H1 (cell line): ENCODE measurements at regions not wholly inside any gene's neighbourhood (a gene's known extent, or its start where the extent isn't known, plus 50 kb on each side); places are given as distances from the start of the nearest gene placed in this dataset.

Experiments
- CTCF ChIA-PET: fragments of 300-600 bp; sonication (Branson Sonifier 250); formaldehyde crosslinking; loops from one replicate; lab custom pipeline; 2021; ENCODE audit not compliant: partially characterized antibody; lab: Charles Lee
- POLR2A ChIA-PET: fragments of 300-600 bp; sonication (Branson Sonifier 250); formaldehyde crosslinking; loops from one replicate; lab custom pipeline; 2021; ENCODE audit warnings: inconsistent platforms; ENCODE audit not compliant: partially characterized antibody; lab: Charles Lee
- DNase-seq, 2 experiments: peaks; one replicate each; pipeline versions ENCODE4 v3.0.0 to v3.0.0-alpha.2; 2010 to 2022; ENCODE audit warnings: low spot score in 2 of 2, low read depth in 1 of 2, mixed read lengths in 1 of 2
- FAIRE-seq: peaks from 2 replicates; lab custom pipeline; 2011; peaks lifted over from hg19 to GRCh38; lab: Jason Lieb, UNC
- H2AFZ ChIP-seq: 2 replicates; pipeline ENCODE4 v1.8.1; 2012; ENCODE audit warnings: low read length, inconsistent platforms
- H2AK5ac ChIP-seq: 2 replicates; pipeline ENCODE4 v1.6.1; 2013; ENCODE audit warnings: low read depth, low read length
- H2BK120ac ChIP-seq: replicated peaks from 2 replicates; pipeline ENCODE3; 2013; ENCODE audit warnings: low read depth, low read length, inconsistent platforms
- H2BK12ac ChIP-seq: 2 replicates; pipeline ENCODE4 v1.6.1; 2013; ENCODE audit warnings: low read depth, low read length
- H2BK15ac ChIP-seq: 2 replicates; pipeline ENCODE4 v1.6.1; 2013; ENCODE audit warnings: low read length
- H2BK20ac ChIP-seq: 2 replicates; pipeline ENCODE4 v1.6.1; 2013; ENCODE audit warnings: low read length
- H2BK5ac ChIP-seq: 2 replicates; pipeline ENCODE4 v1.6.1; 2013; ENCODE audit warnings: low read depth, low read length
- H3K14ac ChIP-seq: 2 replicates; pipeline ENCODE4 v1.6.1; 2013; ENCODE audit warnings: inconsistent platforms; ENCODE audit not compliant: insufficient read length
- H3K18ac ChIP-seq: 2 replicates; pipeline ENCODE4 v1.6.1; 2013; ENCODE audit warnings: low read length; ENCODE audit errors: extremely low read depth
- H3K23ac ChIP-seq: 2 replicates; pipeline ENCODE4 v1.6.1; 2013; ENCODE audit warnings: inconsistent platforms; ENCODE audit not compliant: insufficient read length
- H3K23me2 ChIP-seq: 2 replicates; pipeline ENCODE4 v1.6.1; 2013; ENCODE audit warnings: low read depth, low read length
- H3K27ac ChIP-seq: 2 replicates; pipeline ENCODE4 v1.6.1; 2011; ENCODE audit warnings: low read depth, low read length, inconsistent platforms
- H3K27me3 ChIP-seq, 4 experiments: replicated peaks in 1 of 4; 1 replicate in 1 of 4; 2 replicates in 3 of 4; pipeline versions ENCODE4 v1.6.1 to v1.8.1; 2011 to 2013; ENCODE audit warnings: low read length in 3 of 4, mild to moderate bottlenecking in 3 of 4, inconsistent platforms in 2 of 4, mixed read lengths in 2 of 4, moderate library complexity in 1 of 4; ENCODE audit not compliant: control insufficient read depth in 3 of 4, insufficient read depth in 3 of 4; ENCODE audit errors: extremely low read depth in 1 of 4
- H3K36me3 ChIP-seq, 4 experiments: 2 replicates each; pipeline versions ENCODE4 v1.6.1 to v1.8.1; 2011 to 2013; ENCODE audit warnings: mild to moderate bottlenecking in 4 of 4, low read length in 3 of 4, moderate library complexity in 2 of 4, control low read depth in 1 of 4, inconsistent platforms in 1 of 4; ENCODE audit not compliant: insufficient read depth in 4 of 4, control insufficient read depth in 2 of 4
- H3K4ac ChIP-seq: replicated peaks from 2 replicates; pipeline ENCODE3; 2013; ENCODE audit warnings: low read length, low read depth, mixed read lengths, inconsistent platforms; ENCODE audit not compliant: insufficient read length
- H3K4me1 ChIP-seq, 4 experiments: replicated peaks in 1 of 4; 1 replicate in 1 of 4; 2 replicates in 3 of 4; pipeline versions ENCODE4 v1.6.1 to v1.8.1; 2011 to 2013; ENCODE audit warnings: low read length in 3 of 4, inconsistent platforms in 2 of 4, mixed read lengths in 1 of 4; ENCODE audit not compliant: insufficient read depth in 4 of 4, control insufficient read depth in 3 of 4
- H3K4me2 ChIP-seq, 2 experiments: 2 replicates each; pipeline versions ENCODE4 v1.6.1 to v1.8.1; 2011 to 2013; ENCODE audit warnings: low read depth in 2 of 2, low read length in 2 of 2, control low read depth in 1 of 2, inconsistent platforms in 1 of 2, mild to moderate bottlenecking in 1 of 2; ENCODE audit not compliant: insufficient read depth in 1 of 2
- H3K4me3 ChIP-seq, 4 experiments: fragments of 200-600, 300-600 bp in 1 of 4; sonication (generic), shearing (Covaris generic), sonication (Bioruptor Twin) in 1 of 4; 2 replicates each; pipeline versions ENCODE4 v1.5.1 to v1.8.1; 2011 to 2016; ENCODE audit warnings: low read length in 4 of 4, low read depth in 3 of 4, control low read depth in 2 of 4, inconsistent platforms in 2 of 4, mild to moderate bottlenecking in 2 of 4, mixed read lengths in 1 of 4, moderate library complexity in 1 of 4; ENCODE audit not compliant: insufficient read depth in 2 of 4; ENCODE audit errors: extremely low read depth in 1 of 4
- H3K56ac ChIP-seq: replicated peaks from 2 replicates; pipeline ENCODE3; 2013; ENCODE audit warnings: low read depth, mild to moderate bottlenecking, mixed read lengths, low read length, inconsistent platforms; ENCODE audit not compliant: insufficient read length
- H3K79me1 ChIP-seq: 2 replicates; pipeline ENCODE4 v1.6.1; 2013; ENCODE audit warnings: low read depth, low read length, control low read depth
- H3K79me2 ChIP-seq, 2 experiments: 2 replicates each; pipeline versions ENCODE4 v1.6.1 to v1.8.1; 2012 to 2013; ENCODE audit warnings: low read length in 2 of 2, mild to moderate bottlenecking in 2 of 2, inconsistent platforms in 1 of 2; ENCODE audit not compliant: insufficient read depth in 2 of 2, control insufficient read depth in 1 of 2
- H3K9ac ChIP-seq, 4 experiments: replicated peaks in 1 of 4; 1 replicate in 1 of 4; 2 replicates in 3 of 4; pipeline versions ENCODE4 v1.6.1 to v1.8.1; 2011 to 2013; ENCODE audit warnings: low read depth in 3 of 4, low read length in 3 of 4, control low read depth in 2 of 4, mild to moderate bottlenecking in 2 of 4, moderate library complexity in 2 of 4, inconsistent platforms in 1 of 4; ENCODE audit errors: extremely low read depth in 1 of 4
- H3K9me3 ChIP-seq, 2 experiments: 2 replicates each; pipeline versions ENCODE4 v1.6.1 to v1.8.1; 2012 to 2013; ENCODE audit warnings: mild to moderate bottlenecking in 2 of 2, moderate library complexity in 2 of 2, control low read depth in 1 of 2, inconsistent platforms in 1 of 2, low read depth in 1 of 2, low read length in 1 of 2, mixed read lengths in 1 of 2; ENCODE audit not compliant: insufficient read depth in 2 of 2
- H4K20me1 ChIP-seq, 2 experiments: replicated peaks in 1 of 2; 2 replicates each; pipeline versions ENCODE3 to v1.8.1; 2011 to 2013; ENCODE audit warnings: inconsistent platforms in 2 of 2, low read length in 2 of 2, mild to moderate bottlenecking in 1 of 2; ENCODE audit not compliant: insufficient read depth in 2 of 2, control insufficient read depth in 1 of 2
- H4K5ac ChIP-seq: 2 replicates; pipeline ENCODE4 v1.6.1; 2013; ENCODE audit warnings: low read length, low read depth, mixed read lengths, inconsistent platforms; ENCODE audit not compliant: insufficient read length
- H4K8ac ChIP-seq: 2 replicates; pipeline ENCODE4 v1.8.0; 2013; ENCODE audit warnings: mild to moderate bottlenecking, moderate library complexity, low read length, inconsistent platforms; ENCODE audit not compliant: insufficient read depth; ENCODE audit errors: extremely low read depth
- H4K91ac ChIP-seq: replicated peaks from 2 replicates; pipeline ENCODE3; 2013; ENCODE audit warnings: low read length, mixed read lengths, inconsistent platforms; ENCODE audit not compliant: insufficient read length
- ASH2L ChIP-seq: fragments of 200-600, 300-600 bp; sonication (generic); IDR thresholded peaks from one replicate; pipeline ENCODE4 v1.7.1; 2017; ENCODE audit warnings: low read length
- BACH1 ChIP-seq: IDR thresholded peaks from 2 replicates; pipeline ENCODE4 v1.6.1; 2012; ENCODE audit warnings: low read length, improper control_type of control experiment
- BRCA1 ChIP-seq: IDR thresholded peaks from 2 replicates; pipeline ENCODE4 v1.6.1; 2012; ENCODE audit warnings: low read depth, low read length, improper control_type of control experiment
- MAFK ChIP-seq: IDR thresholded peaks from 2 replicates; pipeline ENCODE4 v1.6.1; 2012; ENCODE audit warnings: low read depth, mild to moderate bottlenecking, improper control_type of control experiment, low read length
- RNF2 ChIP-seq: fragments of 200-900, 300-1000 bp; sonication (generic); IDR thresholded peaks from 2 replicates; pipeline ENCODE4 v1.7.1; 2016; ENCODE audit warnings: borderline replicate concordance, low read depth, mild to moderate bottlenecking, antibody characterized with exemption, low read length; ENCODE audit not compliant: poor library complexity, severe bottlenecking; ENCODE audit errors: missing control alignments
- SIN3A ChIP-seq, 2 experiments: IDR thresholded peaks in 1 of 2; conservative IDR thresholded peaks in 1 of 2; 2 replicates each; pipeline ENCODE4 v1.6.1; 2011 to 2012; ENCODE audit warnings: low read length in 2 of 2, improper control_type of control experiment in 1 of 2, low read depth in 1 of 2, mild to moderate bottlenecking in 1 of 2
- WGBS, 2 experiments: shearing (Covaris generic) in 1 of 2; methylation state at CpG; one replicate each; pipeline versions ENCODE4 v1.1.6 to v1.1.7; 2013 to 2015; ENCODE audit warnings: low lambda C conversion rate in 2 of 2, mixed read lengths in 2 of 2, inconsistent platforms in 1 of 2, low coverage in 1 of 2, missing lambda C conversion rate in 1 of 2; ENCODE audit not compliant: insufficient replicate concordance in 2 of 2, insufficient coverage in 1 of 2, insufficient read length in 1 of 2; ENCODE audit errors: extremely low coverage in 1 of 2, missing lambda C conversion rate in 1 of 2; 5-methylcytosine and 5-hydroxymethylcytosine counted together

DNA sequence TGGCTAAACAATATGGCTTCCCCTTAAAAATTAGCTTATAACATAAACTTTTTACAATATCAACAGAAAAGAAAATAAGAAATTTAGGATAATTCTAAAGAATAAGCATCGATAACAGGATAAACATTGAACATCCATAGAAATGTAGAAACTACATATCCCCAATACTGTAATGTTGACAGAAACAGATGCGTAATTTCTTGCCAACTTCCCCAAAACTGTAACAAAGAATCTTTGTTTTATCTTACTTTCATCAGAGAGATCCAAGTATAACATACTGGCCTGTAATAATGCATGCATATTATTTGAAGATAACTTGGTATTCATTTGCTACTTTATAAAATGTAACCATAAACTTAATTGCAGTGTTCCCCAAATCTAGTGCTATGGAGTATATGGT lies 339.9 kb downstream of the ARL4A start:
- no peak overlapping the region for H3K9ac ChIP-seq
- no peak overlapping the region for H2AK5ac ChIP-seq
- H3K4me1 ChIP-seq, result peaks cover 0 to 2% (median under 1%) of the 10 kb centered on the region in 4 experiments; a peak in 2 of 7 replicates
- H3K23ac ChIP-seq, result no peak overlapping the region
- H3K4ac ChIP-seq, result no peak overlapping the region
- H2BK5ac ChIP-seq, result no peak overlapping the region
- TF ChIP-seq RNF2 (no peak), ASH2L (no peak), MAFK (no peak), BACH1 (no peak), BRCA1 (no peak), SIN3A (conservative IDR thresholded peaks at IDR 0.05 in 1 of 2, IDR thresholded peaks at IDR 0.05 in 1 of 2; ENCODE audit: low read depth in 1 of 2, low read length in 2 of 2) (no peak)
- TF ChIP-seq, all 59 proteins: peak for 0
- POLR2A ChIA-PET, result no interaction called here
- no peak overlapping the region for H4K91ac ChIP-seq
- H3K14ac ChIP-seq, result no peak overlapping the region
- H2BK120ac ChIP-seq, result no peak overlapping the region
- WGBS, 2 experiments, result 95% methylated on average over 2 of the region's 2 CpGs; no CpG with 5 or more reads in 1 of the 2 experiments
- H3K18ac ChIP-seq, result no peak overlapping the region
- H3K9me3 ChIP-seq, result no peaks in the 10 kb centered on the region
- H2BK20ac ChIP-seq, result no peak overlapping the region
- CTCF ChIA-PET, result interaction anchor here (0.7 kb wide), 1 partner anchor 69 kb away, joined by 4 read pairs; no protein-coding TSS in a partner anchor
- H2AFZ ChIP-seq, result no peak overlapping the region
- no peak overlapping the region for H3K4me3 ChIP-seq
- H3K23me2 ChIP-seq, result no peaks in the 10 kb centered on the region; the same call in 1 of the 2 replicates
- H3K36me3 ChIP-seq, result no peaks in the 10 kb centered on the region
- no peak overlapping the region for H3K56ac ChIP-seq
- no peak for FAIRE-seq
- H2BK12ac ChIP-seq, result no peak overlapping the region
- H2BK15ac ChIP-seq, result no peak overlapping the region
- no peak overlapping the region for H3K4me2 ChIP-seq
- no peaks in the 10 kb centered on the region for H3K79me1 ChIP-seq
- H3K27ac ChIP-seq, result no peak overlapping the region
- H3K79me2 ChIP-seq, result no peaks in the 10 kb centered on the region
- no peaks in the 10 kb centered on the region for H3K27me3 ChIP-seq
- H4K8ac ChIP-seq, result no peak overlapping the region
- DNase-seq, result no peak
- no peaks in the 10 kb centered on the region for H4K20me1 ChIP-seq
- no peak overlapping the region for H4K5ac ChIP-seq
